ENCODE measurements at regions not wholly inside any gene's neighbourhood (a gene's known extent, or its start where the extent isn't known, plus 50 kb on each side); places are given as distances from the start of the nearest gene placed in this dataset.
A peak's percentile ranks its signal among the peaks of the same experiment; 100 is the strongest.

DNA sequence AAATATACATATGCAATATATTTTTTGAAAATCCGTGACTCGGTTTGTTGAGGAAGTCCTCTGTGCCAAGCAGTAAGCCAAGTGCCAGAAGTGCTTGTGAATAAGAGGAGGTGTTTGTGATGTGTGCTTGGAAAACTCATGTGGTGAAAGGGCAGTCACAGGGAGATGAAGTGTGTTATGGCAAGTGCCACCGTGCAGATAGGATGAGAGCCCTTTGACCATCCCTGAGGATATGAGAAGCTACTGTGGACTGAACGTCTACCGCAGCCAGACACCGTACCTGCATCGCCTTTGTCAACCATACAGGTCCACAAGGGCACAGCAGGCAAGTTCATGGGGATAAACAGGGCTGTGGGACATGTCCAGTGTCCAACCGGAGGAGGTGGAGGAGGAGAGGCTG, 288.9 kb upstream of the MYT1L start:
- Histone ChIP-seq H3K4me2 (ENCODE audit: insufficient read depth, low read length) (no peak overlapping the region), H3K4me3 (no peak overlapping the region), H3K9me3 (replicated peaks; ENCODE audit: control insufficient read depth, insufficient read depth, low read depth, low read length) (no peaks in the 10 kb centered on the region), H3K27me3 (ENCODE audit: control insufficient read depth in 2 of 2, insufficient read depth in 2 of 2, low read length in 2 of 2) (peaks cover 0 to 20% of the 10 kb centered on the region in 2 experiments; a peak in 3 of 5 replicates), H3K36me3 (ENCODE audit: control insufficient read depth, insufficient read depth, low read length) (no peaks in the 10 kb centered on the region), H4K20me1 (replicated peaks; ENCODE audit: control insufficient read depth, insufficient read depth, low read length) (no peaks in the 10 kb centered on the region), H2AFZ (ENCODE audit: low read depth, low read length) (no peak overlapping the region), H3K4me1 (replicated peaks in 1 of 2; ENCODE audit: control insufficient read depth in 2 of 2, insufficient read depth in 2 of 2, low read length in 2 of 2) (no peaks in the 10 kb centered on the region), H3K27ac (ENCODE audit: extremely low read depth, low read depth, low read length) (no peak overlapping the region), H3K9me1 (ENCODE audit: control insufficient read depth, insufficient read depth, low read length) (no peaks in the 10 kb centered on the region), H3K9ac (ENCODE audit: insufficient read depth in 1 of 2, low read depth in 2 of 2, low read length in 2 of 2) (no peak overlapping the region), H3K79me2 (ENCODE audit: control insufficient read depth, insufficient read depth, low read length) (no peaks in the 10 kb centered on the region)
- CTCF ChIA-PET (ENCODE audit: low intra/inter-chr PET ratio), result no interaction called here
- DNase-seq (ENCODE audit: extremely low read depth in 1 of 4, low spot score in 3 of 4), result no peak
- ATAC-seq, result no peak
- in situ Hi-C loops (cut with MboI) (no loop called here), intact Hi-C loops (cut with micrococcal nuclease) (no loop called here)
- POLR2A ChIA-PET, result interaction anchor here (0.6 kb wide), 1 partner anchor 93 kb away, joined by 3 read pairs; no protein-coding TSS in a partner anchor
- BruUV-seq (replicated peaks), result no TSS peak
- FAIRE-seq, result no peak
- TF ChIP-seq HNRNPLL (IDR thresholded peaks at IDR 0.05; ENCODE audit: low read depth, low read length, poor library complexity, severe bottlenecking) (no peak), EZH2 (IDR thresholded peaks at IDR 0.05; ENCODE audit: borderline replicate concordance, low read depth, low read length) (no peak), GTF2E2 (tag; IDR thresholded peaks at IDR 0.05) (no peak)
- 0% methylated on average over 8 of the region's 8 CpGs for WGBS (ENCODE audit: insufficient coverage, low coverage, missing lambda C conversion rate)

DNA sequence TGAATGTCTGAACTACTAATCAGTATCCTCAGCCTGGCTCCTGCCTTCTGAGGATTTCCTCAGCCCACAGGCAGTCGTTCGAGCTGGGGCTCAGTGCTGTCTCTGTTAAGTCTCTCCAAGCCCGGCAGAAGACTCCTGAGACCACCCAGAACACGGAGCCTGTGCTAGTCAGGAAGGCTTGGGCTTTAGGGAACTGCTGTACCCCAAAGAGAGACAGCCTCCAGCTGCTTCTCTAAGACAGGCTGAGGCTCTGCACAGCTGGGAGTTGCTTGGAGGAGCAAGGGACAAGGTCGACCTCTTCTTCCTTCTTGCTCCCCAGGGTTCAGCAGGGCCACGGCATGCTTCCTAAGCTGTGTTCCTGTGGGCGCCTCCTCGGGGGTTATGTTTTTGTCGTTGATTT, 283.4 kb upstream of the MYT1L start:
- Histone ChIP-seq H3K9me1 (ENCODE audit: control insufficient read depth, insufficient read depth, low read length) (no peaks in the 10 kb centered on the region), H3K4me1 (replicated peaks in 1 of 2; ENCODE audit: control insufficient read depth in 2 of 2, insufficient read depth in 2 of 2, low read length in 2 of 2) (peaks cover 0 to 5% of the 10 kb centered on the region in 2 experiments; a peak in 1 of 5 replicates), H2AFZ (ENCODE audit: low read depth, low read length) (peak overlapping the region; percentile 95), H3K27me3 (ENCODE audit: control insufficient read depth in 2 of 2, insufficient read depth in 2 of 2, low read length in 2 of 2) (peaks cover 0 to 6% of the 10 kb centered on the region in 2 experiments; a peak in 1 of 5 replicates), H3K4me3 (no peak overlapping the region), H3K9me3 (replicated peaks; ENCODE audit: control insufficient read depth, insufficient read depth, low read depth, low read length) (no peaks in the 10 kb centered on the region), H4K20me1 (replicated peaks; ENCODE audit: control insufficient read depth, insufficient read depth, low read length) (no peaks in the 10 kb centered on the region), H3K27ac (ENCODE audit: extremely low read depth, low read depth, low read length) (no peak overlapping the region), H3K4me2 (ENCODE audit: insufficient read depth, low read length) (peak overlapping the region; percentile 7; the same call in 1 of the 2 replicates), H3K9ac (ENCODE audit: insufficient read depth in 1 of 2, low read depth in 2 of 2, low read length in 2 of 2) (no peak overlapping the region), H3K36me3 (ENCODE audit: control insufficient read depth, insufficient read depth, low read length) (no peaks in the 10 kb centered on the region), H3K79me2 (ENCODE audit: control insufficient read depth, insufficient read depth, low read length) (no peaks in the 10 kb centered on the region)
- CTCF ChIA-PET (ENCODE audit: low intra/inter-chr PET ratio), result no interaction called here
- WGBS (ENCODE audit: insufficient coverage, low coverage, missing lambda C conversion rate), result 21% methylated on average over 8 of the region's 9 CpGs
- no peak for DNase-seq (ENCODE audit: extremely low read depth in 1 of 4, low spot score in 3 of 4)
- intact Hi-C loops (cut with micrococcal nuclease) (no loop called here), in situ Hi-C loops (cut with MboI) (no loop called here)
- no peak for FAIRE-seq
- no TSS peak for BruUV-seq (replicated peaks)
- POLR2A ChIA-PET, result interaction anchor here (0.6 kb wide), 1 partner anchor 561 kb away, joined by 3 read pairs; no protein-coding TSS in a partner anchor
- no peak for ATAC-seq
- TF ChIP-seq, protein P1, sequence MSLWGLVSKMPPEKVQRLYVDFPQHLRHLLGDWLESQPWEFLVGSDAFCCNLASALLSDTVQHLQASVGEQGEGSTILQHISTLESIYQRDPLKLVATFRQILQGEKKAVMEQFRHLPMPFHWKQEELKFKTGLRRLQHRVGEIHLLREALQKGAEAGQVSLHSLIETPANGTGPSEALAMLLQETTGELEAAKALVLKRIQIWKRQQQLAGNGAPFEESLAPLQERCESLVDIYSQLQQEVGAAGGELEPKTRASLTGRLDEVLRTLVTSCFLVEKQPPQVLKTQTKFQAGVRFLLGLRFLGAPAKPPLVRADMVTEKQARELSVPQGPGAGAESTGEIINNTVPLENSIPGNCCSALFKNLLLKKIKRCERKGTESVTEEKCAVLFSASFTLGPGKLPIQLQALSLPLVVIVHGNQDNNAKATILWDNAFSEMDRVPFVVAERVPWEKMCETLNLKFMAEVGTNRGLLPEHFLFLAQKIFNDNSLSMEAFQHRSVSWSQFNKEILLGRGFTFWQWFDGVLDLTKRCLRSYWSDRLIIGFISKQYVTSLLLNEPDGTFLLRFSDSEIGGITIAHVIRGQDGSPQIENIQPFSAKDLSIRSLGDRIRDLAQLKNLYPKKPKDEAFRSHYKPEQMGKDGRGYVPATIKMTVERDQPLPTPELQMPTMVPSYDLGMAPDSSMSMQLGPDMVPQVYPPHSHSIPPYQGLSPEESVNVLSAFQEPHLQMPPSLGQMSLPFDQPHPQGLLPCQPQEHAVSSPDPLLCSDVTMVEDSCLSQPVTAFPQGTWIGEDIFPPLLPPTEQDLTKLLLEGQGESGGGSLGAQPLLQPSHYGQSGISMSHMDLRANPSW (CRISPR knock-in tag; IDR thresholded peaks at IDR 0.05), result no peak
- no peak for TF ChIP-seq LARP7 (IDR thresholded peaks at IDR 0.05)
- TF ChIP-seq, protein P2, sequence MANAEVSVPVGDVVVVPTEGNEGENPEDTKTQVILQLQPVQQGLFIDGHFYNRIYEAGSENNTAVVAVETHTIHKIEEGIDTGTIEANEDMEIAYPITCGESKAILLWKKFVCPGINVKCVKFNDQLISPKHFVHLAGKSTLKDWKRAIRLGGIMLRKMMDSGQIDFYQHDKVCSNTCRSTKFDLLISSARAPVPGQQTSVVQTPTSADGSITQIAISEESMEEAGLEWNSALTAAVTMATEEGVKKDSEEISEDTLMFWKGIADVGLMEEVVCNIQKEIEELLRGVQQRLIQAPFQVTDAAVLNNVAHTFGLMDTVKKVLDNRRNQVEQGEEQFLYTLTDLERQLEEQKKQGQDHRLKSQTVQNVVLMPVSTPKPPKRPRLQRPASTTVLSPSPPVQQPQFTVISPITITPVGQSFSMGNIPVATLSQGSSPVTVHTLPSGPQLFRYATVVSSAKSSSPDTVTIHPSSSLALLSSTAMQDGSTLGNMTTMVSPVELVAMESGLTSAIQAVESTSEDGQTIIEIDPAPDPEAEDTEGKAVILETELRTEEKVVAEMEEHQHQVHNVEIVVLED (CRISPR knock-in tag; IDR thresholded peaks at IDR 0.05), result no peak
- TF ChIP-seq DIDO1 (tag; IDR thresholded peaks at IDR 0.05; ENCODE audit: low read depth), result no peak
- no peak for TF ChIP-seq CREM (IDR thresholded peaks at IDR 0.05; ENCODE audit: low read depth)
- no peak for TF ChIP-seq ZNF384 (IDR thresholded peaks at IDR 0.05; ENCODE audit: low read depth, low read length)
- TF ChIP-seq ZNF146 (CRISPR knock-in tag; IDR thresholded peaks at IDR 0.05; ENCODE audit: unreplicated experiment), result no peak
- no peak for TF ChIP-seq ZNF778 (CRISPR knock-in tag; IDR thresholded peaks at IDR 0.05)
- no peak for TF ChIP-seq ZNF668 (CRISPR knock-in tag; IDR thresholded peaks at IDR 0.05)

All from K562 (cell line).